K562 (cell line): ENCODE measurements at regions not wholly inside any gene's neighbourhood (a gene's known extent, or its start where the extent isn't known, plus 50 kb on each side); places are given as distances from the start of the nearest gene placed in this dataset.

Experiments used
- CHD2 ChIP-seq: IDR thresholded peaks from 2 replicates; pipeline ENCODE4 v1.6.1; 2011; ENCODE audit warnings: low read depth, low read length
- GABPB1 ChIP-seq: sonication (generic); formaldehyde crosslinking; IDR thresholded peaks from 2 replicates; pipeline ENCODE4 v1.8.0; 2022; ENCODE audit warnings: mild to moderate bottlenecking, missing genetic modification reagents
- ID3 ChIP-seq, 2 experiments: fragments of 250-450 bp in 1 of 2; fragments of 450-650 bp in 1 of 2; sonication (Bioruptor Pico) in 1 of 2; IDR thresholded peaks; 2 replicates each; pipeline versions ENCODE4 v1.6.1 to v1.8.0; 2016 to 2021; ENCODE audit warnings: mild to moderate bottlenecking in 2 of 2, moderate library complexity in 2 of 2, missing compliant biosample characterization in 1 of 2, missing genetic modification characterization in 1 of 2
- KDM4B ChIP-seq, 2 experiments: fragments of 450-650 bp in 1 of 2; sonication (generic) in 1 of 2; IDR thresholded peaks; 2 replicates each; pipeline ENCODE4 v1.6.1; 2016 to 2017; ENCODE audit warnings: borderline replicate concordance in 2 of 2, antibody characterized with exemption in 1 of 2, low read depth in 1 of 2, mild to moderate bottlenecking in 1 of 2
- MGA ChIP-seq: fragments of 450-650 bp; IDR thresholded peaks from 2 replicates; pipeline ENCODE4 v1.6.1; 2016; ENCODE audit warnings: mild to moderate bottlenecking, moderate library complexity
- RCOR1 ChIP-seq, 2 experiments: IDR thresholded peaks; 2 replicates each; pipeline ENCODE4 v1.6.1; 2012; ENCODE audit warnings: low read depth in 2 of 2, low read length in 2 of 2, borderline replicate concordance in 1 of 2, improper control_type of control experiment in 1 of 2
- ZBTB12 ChIP-seq: fragments of 250-450 bp; sonication (Bioruptor Pico); IDR thresholded peaks from 2 replicates; pipeline ENCODE4 v1.4.0; 2020
- ZFX ChIP-seq: sonication (generic); formaldehyde crosslinking; IDR thresholded peaks from 2 replicates; pipeline ENCODE4 v1.8.0; 2022; ENCODE audit warnings: mild to moderate bottlenecking, missing genetic modification reagents, moderate library complexity
- ZMIZ1 ChIP-seq, 2 experiments: fragments of 150-350 bp in 1 of 2; IDR thresholded peaks; 2 replicates each; pipeline ENCODE4 v1.6.1; 2012 to 2016; ENCODE audit warnings: low read depth in 2 of 2, low read length in 2 of 2, mild to moderate bottlenecking in 1 of 2, moderate library complexity in 1 of 2
- ZNF311 ChIP-seq: fragments of 250-450 bp; sonication (Bioruptor Pico); IDR thresholded peaks from 2 replicates; pipeline ENCODE4 v1.4.0; 2020; ENCODE audit warnings: mild to moderate bottlenecking, moderate library complexity
- ZNF408 ChIP-seq: fragments of 250-450 bp; sonication (Bioruptor Pico); IDR thresholded peaks from 2 replicates; pipeline ENCODE4 v1.4.0; 2020; ENCODE audit warnings: low read depth, mild to moderate bottlenecking, moderate library complexity

GRCh38 chr7:81159402-81159801, 240.6 kb upstream of the SEMA3C start (continued):
- TF ChIP-seq ZMIZ1 (IDR thresholded peaks at IDR 0.05; ENCODE audit: low read depth in 2 of 2, low read length in 2 of 2) (no peak), RCOR1 (IDR thresholded peaks at IDR 0.05; ENCODE audit: borderline replicate concordance in 1 of 2, low read depth in 2 of 2, low read length in 2 of 2) (peak in 1 of 2 experiments; percentile 52; a peak in 1 of 4 replicates), ZNF408 (CRISPR knock-in tag) (no peak), GABPB1 (no peak), CHD2 (no peak), ZFX (CRISPR knock-in tag) (no peak), ZNF311 (CRISPR knock-in tag) (no peak), ID3 (CRISPR knock-in tag; IDR thresholded peaks at IDR 0.05) (no peak), ID3 (tag; IDR thresholded peaks at IDR 0.05) (no peak), ZBTB12 (no peak), MGA (no peak), KDM4B (IDR thresholded peaks at IDR 0.05; ENCODE audit: borderline replicate concordance in 2 of 2, low read depth in 1 of 2) (no peak)
